ENCODE measurements at regions not wholly inside any gene's neighbourhood (a gene's known extent, or its start where the extent isn't known, plus 50 kb on each side); places are given as distances from the start of the nearest gene placed in this dataset.

GRCh38 chr18:75574187-75574586 lies 146.7 kb upstream of the SMIM21 start (continued):
- TF ChIP-seq ZNF277 (CRISPR knock-in tag; IDR thresholded peaks at IDR 0.05; ENCODE audit: borderline replicate concordance): no peak
- TF ChIP-seq CAMTA2 (CRISPR knock-in tag; conservative IDR thresholded peaks at IDR 0.05): no peak
- TF ChIP-seq ZNF316 (IDR thresholded peaks at IDR 0.05): no peak
- no peak for TF ChIP-seq MTA1 (IDR thresholded peaks at IDR 0.05; ENCODE audit: borderline replicate concordance)
- TF ChIP-seq KAT7 (CRISPR knock-in tag; IDR thresholded peaks at IDR 0.05; ENCODE audit: borderline replicate concordance): no peak

GRCh38 chr18:75563150-75563549 lies 135.6 kb upstream of the SMIM21 start:
- H2AFZ ChIP-seq (ENCODE audit: low read depth, low read length): no peak overlapping the region
- in situ Hi-C loops (cut with MboI) (no loop called here), intact Hi-C loops (cut with micrococcal nuclease) (no loop called here)
- H3K27ac ChIP-seq (ENCODE audit: extremely low read depth, low read depth, low read length): no peak overlapping the region
- no peaks in the 10 kb centered on the region for H3K79me2 ChIP-seq (ENCODE audit: control insufficient read depth, insufficient read depth, low read length)
- no peak for DNase-seq (ENCODE audit: extremely low read depth in 1 of 4, low spot score in 3 of 4)
- no peak overlapping the region for H3K4me2 ChIP-seq (ENCODE audit: insufficient read depth, low read length)
- ATAC-seq: no peak
- H3K9me3 ChIP-seq (replicated peaks; ENCODE audit: control insufficient read depth, insufficient read depth, low read depth, low read length): no peaks in the 10 kb centered on the region
- POLR2A ChIA-PET: no interaction called here
- H3K36me3 ChIP-seq (ENCODE audit: control insufficient read depth, insufficient read depth, low read length): no peaks in the 10 kb centered on the region
- TF ChIP-seq SNRNP70 (optimal IDR thresholded peaks at IDR 0.05; ENCODE audit: low read depth, low read length) (no peak), BHLHE40 (IDR thresholded peaks at IDR 0.05; ENCODE audit: low read length) (no peak), GTF2F1 (IDR thresholded peaks at IDR 0.05; ENCODE audit: low read depth, low read length) (no peak), EHMT2 (IDR thresholded peaks at IDR 0.05) (no peak)
- BruUV-seq (replicated peaks): no TSS peak
- CTCF ChIA-PET (ENCODE audit: low intra/inter-chr PET ratio): no interaction called here
- no peaks in the 10 kb centered on the region for H4K20me1 ChIP-seq (replicated peaks; ENCODE audit: control insufficient read depth, insufficient read depth, low read length)
- no peaks in the 10 kb centered on the region for H3K9me1 ChIP-seq (ENCODE audit: control insufficient read depth, insufficient read depth, low read length)
- no peaks in the 10 kb centered on the region for H3K4me1 ChIP-seq (replicated peaks in 1 of 2; ENCODE audit: control insufficient read depth in 2 of 2, insufficient read depth in 2 of 2, low read length in 2 of 2)
- H3K9ac ChIP-seq (ENCODE audit: insufficient read depth in 1 of 2, low read depth in 2 of 2, low read length in 2 of 2): no peak overlapping the region
- H3K4me3 ChIP-seq: no peak overlapping the region
- WGBS (ENCODE audit: insufficient coverage, low coverage, missing lambda C conversion rate): 0% methylated on average over 5 of the region's 5 CpGs
- no peaks in the 10 kb centered on the region; a peak in 1 of 5 replicates for H3K27me3 ChIP-seq (ENCODE audit: control insufficient read depth in 2 of 2, insufficient read depth in 2 of 2, low read length in 2 of 2)
- no peak for FAIRE-seq

All from K562 (cell line).